ENCODE measurements at regions not wholly inside any gene's neighbourhood (a gene's known extent, or its start where the extent isn't known, plus 50 kb on each side); places are given as distances from the start of the nearest gene placed in this dataset.

DNA sequence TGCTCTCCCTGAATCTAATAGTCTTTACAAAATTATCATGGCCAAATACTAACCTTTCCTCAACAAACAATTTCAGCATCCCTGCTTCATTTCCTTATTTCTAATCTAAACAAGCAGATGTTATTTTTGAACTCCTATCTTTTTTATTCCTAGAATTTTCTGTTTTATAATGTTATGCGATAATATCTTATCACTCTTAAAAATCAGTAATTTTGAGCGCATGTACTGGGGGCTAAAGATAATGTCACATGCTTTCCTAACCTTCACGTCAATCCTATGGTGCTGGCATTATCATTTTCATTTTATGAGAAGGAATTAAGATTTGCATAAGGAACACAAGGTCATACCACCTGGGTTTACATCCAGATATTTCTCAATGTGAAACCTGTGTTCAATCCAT, 648.0 kb downstream of the BRINP1 start:
- H3K36me3 Mint-ChIP-seq (ENCODE audit: insufficient read depth, unreplicated experiment), result no peaks in the 10 kb centered on the region
- no peak overlapping the region for H3K4me3 Mint-ChIP-seq (ENCODE audit: unreplicated experiment)
- Histone ChIP-seq H3K36me3 (ENCODE audit: control insufficient read depth, insufficient read depth, low read length) (no peaks in the 10 kb centered on the region), H3K4me1 (no peaks in the 10 kb centered on the region), H3K4me3 (ENCODE audit: low read depth, low read length) (no peak overlapping the region), H3K27me3 (replicated peaks; ENCODE audit: control insufficient read depth, insufficient read depth, low read length) (no peaks in the 10 kb centered on the region), H3K9me3 (no peaks in the 10 kb centered on the region)
- intact Hi-C loops (cut with micrococcal nuclease; ENCODE audit: unreplicated experiment), result no loop called here
- H3K27ac Mint-ChIP-seq (ENCODE audit: unreplicated experiment), result no peak overlapping the region
- no peaks in the 10 kb centered on the region for H3K4me1 Mint-ChIP-seq (ENCODE audit: low read depth, unreplicated experiment)
- POLR2A ChIA-PET, result no interaction called here
- no peak for DNase-seq
- CTCF ChIA-PET, result no interaction called here
- no TSS peak for BruUV-seq (replicated peaks)
- H3K9me3 Mint-ChIP-seq (ENCODE audit: unreplicated experiment), result no peaks in the 10 kb centered on the region
- TF ChIP-seq, protein P1, sequence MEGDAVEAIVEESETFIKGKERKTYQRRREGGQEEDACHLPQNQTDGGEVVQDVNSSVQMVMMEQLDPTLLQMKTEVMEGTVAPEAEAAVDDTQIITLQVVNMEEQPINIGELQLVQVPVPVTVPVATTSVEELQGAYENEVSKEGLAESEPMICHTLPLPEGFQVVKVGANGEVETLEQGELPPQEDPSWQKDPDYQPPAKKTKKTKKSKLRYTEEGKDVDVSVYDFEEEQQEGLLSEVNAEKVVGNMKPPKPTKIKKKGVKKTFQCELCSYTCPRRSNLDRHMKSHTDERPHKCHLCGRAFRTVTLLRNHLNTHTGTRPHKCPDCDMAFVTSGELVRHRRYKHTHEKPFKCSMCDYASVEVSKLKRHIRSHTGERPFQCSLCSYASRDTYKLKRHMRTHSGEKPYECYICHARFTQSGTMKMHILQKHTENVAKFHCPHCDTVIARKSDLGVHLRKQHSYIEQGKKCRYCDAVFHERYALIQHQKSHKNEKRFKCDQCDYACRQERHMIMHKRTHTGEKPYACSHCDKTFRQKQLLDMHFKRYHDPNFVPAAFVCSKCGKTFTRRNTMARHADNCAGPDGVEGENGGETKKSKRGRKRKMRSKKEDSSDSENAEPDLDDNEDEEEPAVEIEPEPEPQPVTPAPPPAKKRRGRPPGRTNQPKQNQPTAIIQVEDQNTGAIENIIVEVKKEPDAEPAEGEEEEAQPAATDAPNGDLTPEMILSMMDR (IDR thresholded peaks at IDR 0.05; ENCODE audit: insufficient read depth in 1 of 2, low read depth in 1 of 2, low read length in 1 of 2, severe bottlenecking in 1 of 2, unreplicated experiment in 1 of 2), result no peak
- H3K27me3 Mint-ChIP-seq (ENCODE audit: insufficient read depth, unreplicated experiment), result no peaks in the 10 kb centered on the region

DNA sequence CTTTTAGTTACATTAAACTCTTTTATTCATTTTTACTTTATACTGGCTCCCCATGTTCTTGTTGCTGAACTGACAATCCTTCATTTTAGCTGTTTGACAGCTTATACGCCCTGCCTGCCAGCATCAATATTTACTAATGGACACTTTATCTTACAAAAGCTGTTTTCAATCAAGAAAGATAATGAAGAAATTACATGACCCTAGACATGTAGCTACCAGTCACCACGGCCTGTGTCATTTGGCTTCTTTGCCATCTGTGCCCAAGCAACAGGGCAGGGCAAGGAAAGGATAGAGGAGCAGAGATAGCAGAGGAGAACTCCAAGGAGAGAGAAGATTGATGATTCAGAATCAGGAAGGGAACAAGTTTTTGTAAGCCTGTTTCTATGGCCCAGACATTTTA, 647.3 kb downstream of the BRINP1 start:
- TF ChIP-seq, protein P1 (IDR thresholded peaks at IDR 0.05; ENCODE audit: insufficient read depth in 1 of 2, low read depth in 1 of 2, low read length in 1 of 2, severe bottlenecking in 1 of 2, unreplicated experiment in 1 of 2), result no peak
- no peaks in the 10 kb centered on the region for H3K9me3 Mint-ChIP-seq (ENCODE audit: unreplicated experiment)
- no peaks in the 10 kb centered on the region for H3K27me3 Mint-ChIP-seq (ENCODE audit: insufficient read depth, unreplicated experiment)
- H3K4me3 Mint-ChIP-seq (ENCODE audit: unreplicated experiment), result no peak overlapping the region
- no peaks in the 10 kb centered on the region for H3K36me3 ChIP-seq (ENCODE audit: control insufficient read depth, insufficient read depth, low read length)
- H3K27ac Mint-ChIP-seq (ENCODE audit: unreplicated experiment), result no peak overlapping the region
- no peaks in the 10 kb centered on the region for H3K4me1 ChIP-seq
- ChIA-PET POLR2A (no interaction called here), CTCF (no interaction called here)
- intact Hi-C loops (cut with micrococcal nuclease; ENCODE audit: unreplicated experiment), result no loop called here
- DNase-seq, result no peak
- no peaks in the 10 kb centered on the region for H3K9me3 ChIP-seq
- no peak overlapping the region for H3K4me3 ChIP-seq (ENCODE audit: low read depth, low read length)
- no peaks in the 10 kb centered on the region for H3K36me3 Mint-ChIP-seq (ENCODE audit: insufficient read depth, unreplicated experiment)
- H3K27me3 ChIP-seq (replicated peaks; ENCODE audit: control insufficient read depth, insufficient read depth, low read length), result no peaks in the 10 kb centered on the region
- no peaks in the 10 kb centered on the region for H3K4me1 Mint-ChIP-seq (ENCODE audit: low read depth, unreplicated experiment)
- no TSS peak for BruUV-seq (replicated peaks)

DNA sequence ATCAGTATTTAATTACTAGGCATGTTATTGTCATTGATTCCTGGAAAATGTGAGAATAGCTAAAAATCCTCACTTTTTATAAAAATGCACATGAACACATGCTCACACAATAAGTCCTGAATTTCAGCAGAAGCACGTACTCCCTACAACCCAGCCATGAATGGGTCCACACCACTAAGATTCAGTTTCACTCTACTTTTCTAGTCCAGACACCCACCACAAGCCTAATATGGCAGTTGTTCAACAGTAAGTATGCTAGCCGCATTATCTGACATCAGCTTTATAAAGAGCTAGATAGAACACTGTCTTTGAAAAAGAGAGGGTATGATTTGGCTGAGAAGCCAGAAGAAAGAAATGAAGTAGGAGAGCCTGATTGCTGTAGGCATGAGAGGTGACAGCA, 639.3 kb downstream of the BRINP1 start:
- no peaks in the 10 kb centered on the region for H3K27me3 ChIP-seq (replicated peaks; ENCODE audit: control insufficient read depth, insufficient read depth, low read length)
- no peaks in the 10 kb centered on the region for H3K36me3 ChIP-seq (ENCODE audit: control insufficient read depth, insufficient read depth, low read length)
- Mint-ChIP-seq H3K4me3 (ENCODE audit: unreplicated experiment) (no peak overlapping the region), H3K4me1 (ENCODE audit: low read depth, unreplicated experiment) (no peaks in the 10 kb centered on the region), H3K9me3 (ENCODE audit: unreplicated experiment) (peaks cover 19% of the 10 kb centered on the region), H3K36me3 (ENCODE audit: insufficient read depth, unreplicated experiment) (no peaks in the 10 kb centered on the region), H3K27ac (ENCODE audit: unreplicated experiment) (no peak overlapping the region), H3K27me3 (ENCODE audit: insufficient read depth, unreplicated experiment) (peaks cover 3% of the 10 kb centered on the region)
- ChIA-PET POLR2A (no interaction called here), CTCF (no interaction called here)
- BruUV-seq (replicated peaks), result no TSS peak
- H3K4me3 ChIP-seq (ENCODE audit: low read depth, low read length), result no peak overlapping the region
- H3K4me1 ChIP-seq, result no peaks in the 10 kb centered on the region
- no peaks in the 10 kb centered on the region for H3K9me3 ChIP-seq
- TF ChIP-seq, protein P1 (IDR thresholded peaks at IDR 0.05; ENCODE audit: insufficient read depth in 1 of 2, low read depth in 1 of 2, low read length in 1 of 2, severe bottlenecking in 1 of 2, unreplicated experiment in 1 of 2), result no peak
- intact Hi-C loops (cut with micrococcal nuclease; ENCODE audit: unreplicated experiment), result no loop called here
- no peak for DNase-seq

Measured in Caco-2 (cell line).